ENCODE measurements at regions not wholly inside any gene's neighbourhood (a gene's known extent, or its start where the extent isn't known, plus 50 kb on each side); places are given as distances from the start of the nearest gene placed in this dataset.
"Not testable (repeated sequence)": the region's sequence is repeated elsewhere in the genome, so short reads cannot be mapped to it uniquely, and the experiment has no call there.

GRCh38 chr17:62134397-62134796 is 69.3 kb upstream of the MED13 start:
- intact Hi-C loops (cut with micrococcal nuclease) = no loop called here
- no peaks in the 10 kb centered on the region for H3K9me3 ChIP-seq (ENCODE audit: control extremely low read depth in 1 of 3, control insufficient read depth in 2 of 3, insufficient read depth in 1 of 3, low read length in 2 of 3)
- ChIA-PET CTCF (no interaction called here), POLR2A (no interaction called here)
- H3K27me3 ChIP-seq (replicated peaks in 1 of 4; ENCODE audit: control extremely low read depth in 1 of 4, control insufficient read depth in 3 of 4, insufficient read depth in 4 of 4, low read length in 3 of 4) = peaks cover 0 to 8% (median 2%) of the 10 kb centered on the region in 4 experiments
- no peaks in the 10 kb centered on the region for H3K4me1 ChIP-seq (ENCODE audit: control insufficient read depth in 2 of 2, insufficient read depth in 2 of 2, low read length in 2 of 2)
- no peaks in the 10 kb centered on the region for H4K20me1 ChIP-seq (ENCODE audit: control insufficient read depth, insufficient read depth, low read length, poor library complexity, severe bottlenecking)
- H3K27ac ChIP-seq (ENCODE audit: low read length in 2 of 2) = no peak overlapping the region
- TF ChIP-seq CTCF (IDR thresholded peaks at IDR 0.05) (no peak), EZH2 (IDR thresholded peaks at IDR 0.05; ENCODE audit: borderline replicate concordance, insufficient read depth, low read depth, low read length, poor library complexity, severe bottlenecking) (no peak)
- no peak for ATAC-seq (ENCODE audit: low read depth)
- H3K79me2 ChIP-seq (ENCODE audit: control insufficient read depth, insufficient read depth, low read length) = no peaks in the 10 kb centered on the region
- no peak overlapping the region for H3K27ac Mint-ChIP-seq
- no peak overlapping the region for H3K9ac ChIP-seq (ENCODE audit: low read length)
- no CpG with 5 or more reads among the region's 4 CpGs for WGBS (ENCODE audit: insufficient coverage)
- peaks cover 18% of the 10 kb centered on the region for H3K27me3 Mint-ChIP-seq
- H3K4me3 Mint-ChIP-seq = no peak overlapping the region
- no peak overlapping the region for H3K4me2 ChIP-seq (replicated peaks; ENCODE audit: low read depth, low read length, poor library complexity, severe bottlenecking)
- no peaks in the 10 kb centered on the region for H3K36me3 ChIP-seq (replicated peaks in 1 of 2; ENCODE audit: control extremely low read depth in 1 of 2, control insufficient read depth in 1 of 2, extremely low read depth in 1 of 2, insufficient read depth in 2 of 2, low read length in 1 of 2)
- H3K9me3 Mint-ChIP-seq (ENCODE audit: insufficient read depth) = no peaks in the 10 kb centered on the region
- H3K4me3 ChIP-seq (ENCODE audit: control extremely low read depth in 1 of 5, extremely low read depth in 1 of 5, insufficient read depth in 1 of 5, low read depth in 2 of 5, low read length in 4 of 5) = no peak overlapping the region
- peaks cover 3% of the 10 kb centered on the region for H3K4me1 Mint-ChIP-seq
- no peak overlapping the region for H2AFZ ChIP-seq (ENCODE audit: insufficient read depth, low read depth, low read length, poor library complexity, severe bottlenecking)
- no peak for DNase-seq

- WGBS (ENCODE audit: insufficient coverage) = 89% methylated on average over 1 of the region's 6 CpGs
Measured at GRCh38 chr17:62131271-62131670, 66.2 kb upstream of the MED13 start.

More at GRCh38 chr17:62131271-62131670, 66.2 kb upstream of the MED13 start:
- H3K4me2 ChIP-seq (replicated peaks; ENCODE audit: low read depth, low read length, poor library complexity, severe bottlenecking); H3K27ac ChIP-seq (ENCODE audit: low read length in 2 of 2); ATAC-seq (ENCODE audit: low read depth); H3K4me1 ChIP-seq (ENCODE audit: control insufficient read depth in 2 of 2, insufficient read depth in 2 of 2, low read length in 2 of 2); H3K27ac Mint-ChIP-seq; H3K9me3 ChIP-seq (ENCODE audit: control extremely low read depth in 1 of 3, control insufficient read depth in 2 of 3, insufficient read depth in 1 of 3, low read length in 2 of 3); DNase-seq; H3K4me3 Mint-ChIP-seq; intact Hi-C loops (cut with micrococcal nuclease); H4K20me1 ChIP-seq (ENCODE audit: control insufficient read depth, insufficient read depth, low read length, poor library complexity, severe bottlenecking); H3K4me1 Mint-ChIP-seq; H3K36me3 ChIP-seq (replicated peaks in 1 of 2; ENCODE audit: control extremely low read depth in 1 of 2, control insufficient read depth in 1 of 2, extremely low read depth in 1 of 2, insufficient read depth in 2 of 2, low read length in 1 of 2); H3K4me3 ChIP-seq (ENCODE audit: control extremely low read depth in 1 of 5, extremely low read depth in 1 of 5, insufficient read depth in 1 of 5, low read depth in 2 of 5, low read length in 4 of 5); H3K27me3 ChIP-seq (replicated peaks in 1 of 4; ENCODE audit: control extremely low read depth in 1 of 4, control insufficient read depth in 3 of 4, insufficient read depth in 4 of 4, low read length in 3 of 4); H3K79me2 ChIP-seq (ENCODE audit: control insufficient read depth, insufficient read depth, low read length); H3K9me3 Mint-ChIP-seq (ENCODE audit: insufficient read depth); POLR2A ChIA-PET; H2AFZ ChIP-seq (ENCODE audit: insufficient read depth, low read depth, low read length, poor library complexity, severe bottlenecking); H3K9ac ChIP-seq (ENCODE audit: low read length): not testable (repeated sequence)
- CTCF ChIA-PET = interaction anchor here (0.7 kb wide), 1 partner anchor 194 kb away, joined by 4 read pairs; no protein-coding TSS in a partner anchor
- H3K27me3 Mint-ChIP-seq = peaks cover 13% of the 10 kb centered on the region

Measured in B cell (primary cell).